ENCODE measurements at regions not wholly inside any gene's neighbourhood (a gene's known extent, or its start where the extent isn't known, plus 50 kb on each side); places are given as distances from the start of the nearest gene placed in this dataset.

GRCh38 chr20:56796345-56796744 is 167.2 kb downstream of the TFAP2C start:
- H3K4me1 Mint-ChIP-seq = no peaks in the 10 kb centered on the region

GRCh38 chr20:56797023-56797422 is 167.9 kb downstream of the TFAP2C start:
- Mint-ChIP-seq H3K27me3 (ENCODE audit: insufficient read depth) (peaks cover 24% of the 10 kb centered on the region), H3K4me1 (no peaks in the 10 kb centered on the region), H3K4me3 (no peak overlapping the region), H3K36me3 (ENCODE audit: low read depth) (no peaks in the 10 kb centered on the region), H3K9me3 (peaks cover 12% of the 10 kb centered on the region), H3K27ac (no peak overlapping the region)
- H3K27ac ChIP-seq (ENCODE audit: low read depth, low read length) = no peak overlapping the region
- H3K4me1 ChIP-seq (ENCODE audit: control insufficient read depth, insufficient read depth, low read length) = no peaks in the 10 kb centered on the region
- H3K36me3 ChIP-seq (ENCODE audit: control insufficient read depth, insufficient read depth, low read length) = no peaks in the 10 kb centered on the region
- TF ChIP-seq CTCF (conservative IDR thresholded peaks at IDR 0.05) = no peak
- no peak overlapping the region for H3K9ac ChIP-seq (ENCODE audit: extremely low read depth, low read length, poor library complexity, severe bottlenecking)
- peaks cover 10% of the 10 kb centered on the region for H3K9me3 ChIP-seq (ENCODE audit: control insufficient read depth, low read length)
- no peak overlapping the region for H3K4me3 ChIP-seq (ENCODE audit: low read length)
- DNase-seq = no peak
- H3K27me3 ChIP-seq (ENCODE audit: control insufficient read depth, insufficient read depth, low read length, poor library complexity, severe bottlenecking) = no peaks in the 10 kb centered on the region
- WGBS, 2 experiments (ENCODE audit: insufficient coverage in 1 of 2, insufficient read length in 1 of 2) = 85 to 94% methylated on average over 2 of the region's 2 CpGs

More at GRCh38 chr20:56796345-56796744, 167.2 kb downstream of the TFAP2C start:
- Histone ChIP-seq H3K36me3 (ENCODE audit: control insufficient read depth, insufficient read depth, low read length) (no peaks in the 10 kb centered on the region), H3K9ac (ENCODE audit: extremely low read depth, low read length, poor library complexity, severe bottlenecking) (no peak overlapping the region), H3K4me1 (ENCODE audit: control insufficient read depth, insufficient read depth, low read length) (no peaks in the 10 kb centered on the region), H3K27me3 (ENCODE audit: control insufficient read depth, insufficient read depth, low read length, poor library complexity, severe bottlenecking) (no peaks in the 10 kb centered on the region), H3K4me3 (ENCODE audit: low read length) (no peak overlapping the region), H3K9me3 (ENCODE audit: control insufficient read depth, low read length) (peaks cover 10% of the 10 kb centered on the region), H3K27ac (ENCODE audit: low read depth, low read length) (no peak overlapping the region)
- no peak overlapping the region for H3K27ac Mint-ChIP-seq
- 96 to 100% methylated on average over 1 to 3 of the region's 3 CpGs for WGBS, 2 experiments (ENCODE audit: insufficient coverage in 1 of 2, insufficient read length in 1 of 2)
- peaks cover 12% of the 10 kb centered on the region for H3K9me3 Mint-ChIP-seq
- no peaks in the 10 kb centered on the region for H3K36me3 Mint-ChIP-seq (ENCODE audit: low read depth)
- no peak for DNase-seq
- peaks cover 24% of the 10 kb centered on the region for H3K27me3 Mint-ChIP-seq (ENCODE audit: insufficient read depth)
- no peak for TF ChIP-seq CTCF (conservative IDR thresholded peaks at IDR 0.05)
- no peak overlapping the region for H3K4me3 Mint-ChIP-seq

GRCh38 chr20:56798634-56799033 is 169.5 kb downstream of the TFAP2C start:
- H3K27me3 Mint-ChIP-seq (ENCODE audit: insufficient read depth) = peaks cover 17% of the 10 kb centered on the region
- no peak overlapping the region for H3K4me3 ChIP-seq (ENCODE audit: low read length)
- peaks cover 10% of the 10 kb centered on the region for H3K9me3 ChIP-seq (ENCODE audit: control insufficient read depth, low read length)
- H3K36me3 Mint-ChIP-seq (ENCODE audit: low read depth) = no peaks in the 10 kb centered on the region
- TF ChIP-seq CTCF (conservative IDR thresholded peaks at IDR 0.05) = no peak
- no peak overlapping the region for H3K27ac ChIP-seq (ENCODE audit: low read depth, low read length)
- H3K36me3 ChIP-seq (ENCODE audit: control insufficient read depth, insufficient read depth, low read length) = no peaks in the 10 kb centered on the region
- H3K4me1 Mint-ChIP-seq = no peaks in the 10 kb centered on the region
- peaks cover 12% of the 10 kb centered on the region for H3K9me3 Mint-ChIP-seq
- H3K27me3 ChIP-seq (ENCODE audit: control insufficient read depth, insufficient read depth, low read length, poor library complexity, severe bottlenecking) = no peaks in the 10 kb centered on the region
- no peak for DNase-seq
- no peak overlapping the region for H3K4me3 Mint-ChIP-seq
- no peaks in the 10 kb centered on the region for H3K4me1 ChIP-seq (ENCODE audit: control insufficient read depth, insufficient read depth, low read length)
- no peak overlapping the region for H3K27ac Mint-ChIP-seq
- H3K9ac ChIP-seq (ENCODE audit: extremely low read depth, low read length, poor library complexity, severe bottlenecking) = no peak overlapping the region
- 86 to 100% methylated on average over 1 of the region's 1 CpG for WGBS, 2 experiments (ENCODE audit: insufficient coverage in 1 of 2, insufficient read length in 1 of 2)

Data from endodermal cell (in vitro differentiated cells).